GM18520 (cell line): ENCODE measurements at regions not wholly inside any gene's neighbourhood (a gene's known extent, or its start where the extent isn't known, plus 50 kb on each side); places are given as distances from the start of the nearest gene placed in this dataset.
"Not testable (repeated sequence)": the region's sequence is repeated elsewhere in the genome, so short reads cannot be mapped to it uniquely, and the experiment has no call there.

ENCODE experiments used
- ATAC-seq: cut with Tn5 transposase; IDR thresholded peaks from one replicate; pipeline ENCODE4 v1.9.1; 2021; ENCODE audit not compliant: unreplicated experiment

DNA sequence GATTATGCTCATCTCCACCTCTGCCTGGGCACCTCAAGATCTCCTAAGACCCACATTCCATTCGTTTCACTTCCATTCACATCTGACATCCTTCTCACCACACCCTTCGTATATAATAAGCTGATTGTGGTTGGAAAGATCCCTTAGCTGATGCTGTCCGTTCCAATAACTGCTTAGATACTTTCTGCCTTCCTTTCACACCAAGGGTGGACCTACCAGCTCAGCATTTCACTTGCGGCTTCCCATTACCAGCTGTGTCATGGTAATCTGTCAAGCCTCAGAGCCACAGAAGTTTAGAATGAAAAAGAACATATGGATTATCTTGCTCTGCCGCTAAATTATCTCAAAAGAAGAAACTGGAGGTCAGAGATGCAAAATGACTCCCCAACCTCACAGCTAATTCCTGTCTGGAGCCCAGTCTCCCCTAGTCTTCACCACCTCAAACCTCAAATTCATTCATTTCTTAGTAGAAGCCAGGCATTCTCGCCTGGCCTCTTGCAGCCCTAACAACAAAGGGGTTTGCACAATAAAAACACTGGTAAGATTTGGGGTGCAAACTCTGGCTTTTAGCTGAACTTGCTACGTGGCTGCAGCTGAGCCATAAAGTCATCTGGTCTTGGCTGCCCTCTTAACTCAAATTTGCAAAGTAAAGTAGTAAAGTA, 182.8 kb upstream of the HS3ST3A1 start:
- ATAC-seq, result no peak

DNA sequence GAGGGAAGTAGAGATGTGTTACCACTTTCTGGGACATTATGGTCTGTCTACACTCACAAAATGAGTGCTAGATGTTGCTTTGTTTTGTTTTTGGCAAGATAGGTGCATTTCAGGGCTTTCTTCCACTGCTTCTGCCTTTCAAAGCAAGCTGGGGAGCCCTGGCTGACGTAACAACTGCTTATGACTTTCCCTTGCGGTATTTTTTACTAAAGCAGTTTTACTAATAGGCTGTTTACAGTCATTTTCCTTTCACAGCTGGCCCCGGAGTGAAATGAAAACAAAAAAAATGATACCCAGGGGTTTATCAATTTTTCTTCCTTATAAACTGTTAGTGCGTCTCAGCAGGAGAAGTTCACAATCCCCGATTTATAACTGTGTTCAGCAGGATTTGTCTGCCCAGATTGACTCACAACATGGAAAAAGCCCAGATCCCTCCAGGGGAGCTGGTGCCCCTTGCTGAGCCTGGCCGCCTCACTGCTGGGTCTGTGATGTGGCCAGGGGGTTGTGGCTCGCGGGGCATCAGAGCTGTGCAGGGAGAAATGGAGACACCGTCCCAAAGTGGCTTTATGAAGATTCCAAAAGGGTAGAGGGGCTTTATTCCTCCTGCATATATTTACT, 184.4 kb upstream of the HS3ST3A1 start:
- no peak for ATAC-seq

GRCh38 chr17:13787636-13788035, 185.9 kb upstream of the HS3ST3A1 start:
- ATAC-seq, result no peak

GRCh38 chr17:13788385-13788784, 186.7 kb upstream of the HS3ST3A1 start:
- ATAC-seq, result no peak

GRCh38 chr17:13792314-13792713, 190.6 kb upstream of the HS3ST3A1 start:
- no peak for ATAC-seq

- ATAC-seq, result no peak
Measured at GRCh38 chr17:13793951-13794350, 192.2 kb upstream of the HS3ST3A1 start.

DNA sequence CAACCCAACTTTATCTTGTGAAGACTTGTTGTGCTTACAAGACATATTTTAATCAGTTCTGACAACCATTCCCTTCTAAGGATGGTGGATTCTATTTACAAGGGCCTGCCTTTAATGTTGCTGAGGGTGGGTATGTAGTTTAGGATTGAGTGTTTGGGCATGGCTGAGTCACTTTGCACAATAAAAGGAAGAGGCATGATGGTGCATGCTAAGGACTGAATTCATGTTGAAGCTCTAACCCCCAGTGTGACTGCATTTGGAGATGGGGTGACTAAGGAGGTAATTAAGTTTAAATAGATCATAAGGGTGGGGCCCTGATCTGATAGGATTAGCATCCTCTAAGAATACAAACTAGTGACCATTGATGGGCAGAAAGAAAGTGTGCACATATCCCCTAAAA, 196.1 kb upstream of the HS3ST3A1 start:
- ATAC-seq, result no peak

DNA sequence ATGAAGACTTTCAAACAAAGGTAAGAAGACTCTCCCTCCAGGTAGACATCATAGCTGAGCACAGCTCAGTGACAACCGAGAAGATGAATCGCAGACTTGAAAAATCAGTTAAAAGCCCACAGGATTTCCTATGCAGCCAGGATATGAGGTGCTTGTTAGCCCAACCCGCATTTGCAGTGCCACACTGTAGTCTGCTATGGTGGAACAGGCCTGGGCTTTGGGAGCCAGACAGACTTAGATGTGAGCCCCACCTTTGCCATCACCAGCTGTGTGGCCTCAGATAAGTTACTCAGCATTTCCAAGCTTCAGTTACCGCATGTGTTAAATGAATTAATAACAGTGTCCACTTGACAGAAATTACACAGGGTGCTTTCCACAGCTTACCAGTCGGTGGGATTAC, 204.4 kb upstream of the HS3ST3A1 start:
- ATAC-seq, result no peak

DNA sequence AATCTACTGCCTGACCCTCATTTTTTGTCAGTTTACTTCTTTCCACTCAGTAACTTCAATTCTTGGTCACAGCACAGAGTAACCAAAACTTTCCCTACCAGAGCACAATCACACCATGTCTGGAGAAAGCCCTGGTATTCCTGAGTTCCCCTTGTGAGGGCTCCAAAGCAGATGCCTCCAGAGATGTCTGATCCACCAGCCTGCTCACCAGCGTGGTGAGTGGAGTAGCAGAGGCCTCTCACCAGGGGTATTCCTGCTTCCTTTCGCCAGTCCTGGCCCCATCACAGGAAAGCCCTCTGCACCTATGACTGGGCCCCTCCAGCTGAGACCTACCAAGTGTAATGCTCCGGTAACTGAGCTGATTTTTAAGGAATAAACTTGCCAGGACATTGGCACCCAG, 205.4 kb upstream of the HS3ST3A1 start:
- no peak for ATAC-seq

- no peak for ATAC-seq
Measured at GRCh38 chr17:13812350-13812749, 210.6 kb upstream of the HS3ST3A1 start.

GRCh38 chr17:13813347-13814240, 211.9 kb upstream of the HS3ST3A1 start:
- ATAC-seq, result no peak

DNA sequence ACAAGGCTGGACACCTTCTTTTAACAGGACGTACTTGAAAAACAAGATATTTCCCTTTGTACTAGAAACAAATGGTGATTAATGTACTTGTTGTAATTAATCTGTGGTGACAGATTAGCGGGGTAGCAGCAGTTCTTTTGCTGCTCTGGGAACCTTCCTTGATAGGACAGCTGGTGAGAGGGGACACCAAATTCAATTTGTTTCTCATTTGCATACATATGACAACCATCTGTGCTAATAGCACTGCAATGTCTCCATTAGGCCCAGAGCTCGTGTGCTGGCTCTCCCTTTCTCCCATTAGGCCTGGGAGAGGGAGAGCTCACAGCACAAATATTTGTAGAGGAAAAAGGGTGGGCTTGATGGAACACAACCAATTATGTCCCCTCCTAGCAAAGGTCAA, 221.0 kb upstream of the HS3ST3A1 start:
- ATAC-seq, result no peak

- no peak for ATAC-seq
Measured at GRCh38 chr17:13825526-13826040, 223.9 kb upstream of the HS3ST3A1 start.

DNA sequence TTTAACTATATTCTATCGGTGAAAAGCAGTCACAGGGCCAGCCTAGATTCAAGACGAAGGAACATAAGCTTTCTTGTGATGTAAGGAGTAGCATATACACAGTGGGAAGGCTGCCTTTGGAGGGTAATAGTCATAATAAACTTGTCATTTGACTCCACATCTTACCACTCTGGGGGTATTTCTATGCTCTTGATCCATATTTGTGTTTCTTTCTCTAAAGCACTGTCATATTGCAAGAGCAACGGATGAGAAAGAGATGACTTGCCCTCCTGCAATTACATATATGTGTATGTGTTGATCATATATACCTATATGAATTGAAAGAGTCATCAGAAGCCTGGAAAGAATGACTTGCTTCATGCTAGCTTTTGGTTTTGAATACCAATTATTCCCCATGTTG, 225.4 kb upstream of the HS3ST3A1 start:
- no peak for ATAC-seq

- ATAC-seq, result no peak
Measured at GRCh38 chr17:13833921-13834320, 232.2 kb upstream of the HS3ST3A1 start.

GRCh38 chr17:13835151-13835550, 233.4 kb upstream of the HS3ST3A1 start:
- ATAC-seq, result no peak

DNA sequence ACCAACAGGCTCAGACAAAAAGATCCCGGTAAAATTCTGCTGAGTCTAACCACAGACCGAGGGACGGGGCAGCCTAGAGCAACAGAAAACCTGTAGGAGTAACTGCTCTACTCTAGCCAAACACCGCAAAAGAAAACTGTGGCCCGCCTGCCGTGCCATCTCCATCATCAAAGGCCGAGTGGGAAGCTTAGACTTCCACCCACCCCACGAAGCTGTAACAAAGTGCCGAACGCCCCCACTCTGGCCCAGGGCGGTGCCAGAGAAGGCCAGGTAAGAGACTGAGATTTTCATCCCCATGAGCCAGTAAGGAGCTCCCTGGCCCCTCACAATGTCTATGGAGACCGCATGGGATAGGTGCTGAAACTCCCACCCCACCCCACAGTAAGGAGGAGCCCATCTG, 231.9 kb upstream of the COX10 start:
- no peak for ATAC-seq

DNA sequence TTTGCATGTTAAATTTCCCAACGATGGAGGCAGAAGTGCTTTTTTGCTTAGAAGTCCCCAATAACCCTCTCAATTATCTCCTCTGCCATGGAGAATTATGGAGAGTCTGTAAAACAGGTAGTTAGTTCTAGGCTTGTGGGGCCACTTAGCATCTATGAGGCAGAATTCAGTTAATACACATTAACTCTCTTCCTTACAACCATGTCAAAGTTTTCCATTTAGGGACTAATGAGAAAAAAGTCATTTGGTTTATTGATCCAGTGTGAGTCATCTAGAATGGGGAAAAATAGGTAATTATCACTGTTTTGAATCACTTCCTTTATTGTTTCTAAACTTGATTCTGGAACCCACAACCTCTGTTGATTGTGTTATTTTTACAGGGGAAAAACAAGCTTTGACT, 229.1 kb upstream of the COX10 start:
- ATAC-seq, result no peak

DNA sequence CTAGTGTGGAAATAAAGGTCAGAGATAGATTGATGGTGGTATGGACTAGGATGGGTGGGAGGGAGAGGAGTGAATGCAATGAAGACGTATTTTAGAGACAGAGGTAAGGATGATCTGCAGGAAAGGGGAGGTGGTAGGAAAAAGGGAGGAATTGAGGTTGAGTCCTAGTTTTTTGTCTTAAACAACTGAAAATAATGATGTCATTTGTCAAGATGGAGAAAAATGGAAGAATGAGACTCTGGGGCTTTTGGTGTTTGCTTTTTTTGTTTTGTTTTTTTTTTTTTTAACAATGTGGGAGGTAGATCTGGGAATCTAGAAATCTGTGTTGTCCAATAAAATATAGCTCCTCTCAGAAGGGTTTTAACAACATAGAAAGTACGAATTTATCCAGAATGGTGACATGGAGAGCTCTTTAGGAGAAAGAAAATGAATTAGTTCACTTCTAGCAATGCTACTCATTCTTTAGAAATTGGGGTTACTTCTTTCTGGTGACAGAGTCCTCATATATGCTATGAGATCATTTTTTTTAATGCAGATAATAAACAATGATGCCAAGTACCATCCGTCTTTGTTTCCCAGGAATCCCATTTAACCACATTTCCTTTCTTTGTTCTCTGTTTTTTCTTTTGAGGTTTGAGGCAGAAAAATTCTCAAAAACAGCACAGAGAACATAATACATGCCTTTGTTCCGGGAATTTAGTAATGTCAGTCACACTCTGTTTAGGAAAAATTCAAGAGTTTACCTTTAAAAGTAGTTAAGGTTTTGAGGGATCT, 225.3 kb upstream of the COX10 start:
- no peak for ATAC-seq

DNA sequence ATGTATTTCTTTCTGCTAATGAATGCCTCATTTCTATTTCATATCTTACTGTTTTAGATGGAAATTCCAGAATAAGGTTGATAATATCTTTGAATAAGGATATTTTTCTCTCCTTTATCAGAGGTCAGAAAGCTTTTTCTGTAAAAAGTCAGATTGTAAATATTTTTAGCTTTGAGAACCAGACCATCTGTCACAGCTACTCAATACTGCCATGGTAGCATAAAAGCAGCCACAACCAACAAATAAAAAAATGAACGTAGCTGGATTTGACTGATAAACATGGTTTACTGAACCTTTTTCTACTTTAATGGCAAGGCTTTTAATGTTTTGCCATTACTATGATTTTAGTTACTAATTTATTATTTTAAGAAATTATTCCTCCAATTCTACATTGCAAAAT, 217.4 kb upstream of the COX10 start:
- ATAC-seq, result no peak

- ATAC-seq, result not testable (repeated sequence)
Measured at GRCh38 chr17:13855730-13856129, 213.6 kb upstream of the COX10 start.
